Right atrium auricular region (tissue), 2 donors: ENCODE measurements at regions not wholly inside any gene's neighbourhood (a gene's known extent, or its start where the extent isn't known, plus 50 kb on each side); places are given as distances from the start of the nearest gene placed in this dataset.

Experiments used
- DNase-seq: peaks from one replicate; pipeline ENCODE4 v3.0.0-alpha.2; 2019; ENCODE audit warnings: low spot score
- H3K27ac ChIP-seq, 2 donors: fragments of 200-600 bp; sonication (generic); 1 replicate in 1 of 2; 2 replicates in 1 of 2; pipeline ENCODE4 v1.5.1; 2016 to 2019
- H3K27me3 ChIP-seq, 2 donors: fragments of 200-600 bp; sonication (generic); one replicate each; pipeline versions ENCODE4 v1.5.1 to v1.6.0; 2017 to 2019
- H3K36me3 ChIP-seq: fragments of 200-600 bp; sonication (generic); one replicate; pipeline ENCODE4 v1.5.1; 2016
- H3K4me1 ChIP-seq, 2 donors: fragments of 200-600 bp; sonication (generic); one replicate each; pipeline versions ENCODE4 v1.5.1 to v1.6.0; 2017 to 2019
- H3K4me3 ChIP-seq, 2 donors: fragments of 200-600 bp; sonication (generic); 1 replicate in 1 of 2; 2 replicates in 1 of 2; pipeline ENCODE4 v1.5.1; 2017 to 2019; ENCODE audit warnings: mild to moderate bottlenecking in 1 of 2, moderate library complexity in 1 of 2
- H3K9me3 ChIP-seq, 2 donors: fragments of 200-600 bp; sonication (generic); one replicate each; pipeline ENCODE4 v1.5.1; 2019
- TF ChIP-seq, protein P1 (sequence below), 2 donors: fragments of 200-600 bp; sonication (generic); IDR thresholded peaks; one replicate each; pipeline ENCODE4 v1.5.1; 2019; ENCODE audit warnings: antibody characterized with exemption in 2 of 2

DNA sequence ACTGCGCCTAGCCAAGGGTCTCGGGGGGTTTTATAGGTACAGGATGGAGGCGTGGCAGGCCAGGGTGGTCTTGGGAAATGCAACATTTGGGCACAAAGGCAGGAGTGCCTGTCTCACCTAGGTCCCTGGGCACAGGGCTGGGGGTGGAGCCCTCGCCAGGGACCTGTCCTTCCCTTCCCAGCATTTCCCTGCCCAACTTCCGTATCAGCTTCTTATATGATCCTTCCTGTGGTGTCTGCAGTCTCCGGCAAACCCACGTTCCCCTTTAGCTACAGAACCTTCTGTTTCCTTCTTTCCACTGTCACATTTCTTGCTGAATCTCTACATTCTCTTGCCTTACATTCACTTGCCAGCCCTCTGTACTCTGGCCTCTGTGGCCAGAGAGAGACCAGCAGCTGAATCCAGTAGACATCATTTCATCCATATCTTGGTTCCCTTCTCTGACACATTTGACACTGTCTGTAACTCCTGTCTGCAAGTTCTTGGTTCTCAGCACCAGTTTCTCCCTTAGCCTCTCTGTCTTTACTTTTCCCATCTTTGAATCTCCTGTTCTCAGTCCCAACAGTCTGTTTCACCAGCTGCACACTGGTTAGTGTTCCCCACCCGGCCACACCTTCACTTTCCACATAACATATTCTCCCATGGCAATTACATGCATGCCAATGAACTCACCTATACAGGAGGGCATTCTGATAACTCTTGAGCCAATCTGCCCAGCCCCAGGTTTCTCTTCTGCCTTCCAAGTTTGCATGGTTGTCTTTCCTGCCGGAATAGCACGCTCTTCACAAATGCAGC lies 134.7 kb upstream of the ZNF608 start:
- H3K27me3 ChIP-seq: no peaks in the 10 kb centered on the region
- no peak overlapping the region for H3K4me3 ChIP-seq
- peaks cover 0 to 9% of the 10 kb centered on the region in 2 donors for H3K4me1 ChIP-seq
- no peak for DNase-seq
- no peaks in the 10 kb centered on the region for H3K36me3 ChIP-seq
- TF ChIP-seq, protein P1, sequence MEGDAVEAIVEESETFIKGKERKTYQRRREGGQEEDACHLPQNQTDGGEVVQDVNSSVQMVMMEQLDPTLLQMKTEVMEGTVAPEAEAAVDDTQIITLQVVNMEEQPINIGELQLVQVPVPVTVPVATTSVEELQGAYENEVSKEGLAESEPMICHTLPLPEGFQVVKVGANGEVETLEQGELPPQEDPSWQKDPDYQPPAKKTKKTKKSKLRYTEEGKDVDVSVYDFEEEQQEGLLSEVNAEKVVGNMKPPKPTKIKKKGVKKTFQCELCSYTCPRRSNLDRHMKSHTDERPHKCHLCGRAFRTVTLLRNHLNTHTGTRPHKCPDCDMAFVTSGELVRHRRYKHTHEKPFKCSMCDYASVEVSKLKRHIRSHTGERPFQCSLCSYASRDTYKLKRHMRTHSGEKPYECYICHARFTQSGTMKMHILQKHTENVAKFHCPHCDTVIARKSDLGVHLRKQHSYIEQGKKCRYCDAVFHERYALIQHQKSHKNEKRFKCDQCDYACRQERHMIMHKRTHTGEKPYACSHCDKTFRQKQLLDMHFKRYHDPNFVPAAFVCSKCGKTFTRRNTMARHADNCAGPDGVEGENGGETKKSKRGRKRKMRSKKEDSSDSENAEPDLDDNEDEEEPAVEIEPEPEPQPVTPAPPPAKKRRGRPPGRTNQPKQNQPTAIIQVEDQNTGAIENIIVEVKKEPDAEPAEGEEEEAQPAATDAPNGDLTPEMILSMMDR (IDR thresholded peaks at IDR 0.05): no peak
- H3K27ac ChIP-seq: no peak overlapping the region
- H3K9me3 ChIP-seq: no peaks in the 10 kb centered on the region

DNA sequence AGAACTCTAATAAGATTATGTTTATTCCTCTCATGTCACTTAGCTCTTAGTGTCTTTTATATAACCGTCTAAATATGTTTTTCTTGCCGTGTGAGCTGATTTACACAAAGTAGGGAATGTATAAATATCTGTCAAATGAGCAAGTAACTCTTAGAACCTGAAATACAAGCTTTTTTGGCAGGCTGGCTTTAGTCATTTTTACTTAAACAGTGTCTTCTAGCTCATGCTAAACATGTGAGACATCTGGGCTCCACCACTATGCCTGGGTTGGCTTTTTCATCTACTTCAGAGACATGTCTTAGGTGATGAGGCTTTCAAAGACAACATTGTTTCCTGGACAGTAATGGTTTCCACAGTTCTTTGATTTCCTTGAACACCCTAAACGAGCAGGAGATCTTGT lies 137.2 kb upstream of the ZNF608 start:
- TF ChIP-seq, protein P1 (IDR thresholded peaks at IDR 0.05): no peak
- no peaks in the 10 kb centered on the region for H3K9me3 ChIP-seq
- no peaks in the 10 kb centered on the region for H3K27me3 ChIP-seq
- DNase-seq: no peak
- H3K27ac ChIP-seq: no peak overlapping the region
- H3K4me1 ChIP-seq: peaks cover 0 to 7% of the 10 kb centered on the region in 2 donors
- H3K36me3 ChIP-seq: no peaks in the 10 kb centered on the region
- H3K4me3 ChIP-seq: no peak overlapping the region

DNA sequence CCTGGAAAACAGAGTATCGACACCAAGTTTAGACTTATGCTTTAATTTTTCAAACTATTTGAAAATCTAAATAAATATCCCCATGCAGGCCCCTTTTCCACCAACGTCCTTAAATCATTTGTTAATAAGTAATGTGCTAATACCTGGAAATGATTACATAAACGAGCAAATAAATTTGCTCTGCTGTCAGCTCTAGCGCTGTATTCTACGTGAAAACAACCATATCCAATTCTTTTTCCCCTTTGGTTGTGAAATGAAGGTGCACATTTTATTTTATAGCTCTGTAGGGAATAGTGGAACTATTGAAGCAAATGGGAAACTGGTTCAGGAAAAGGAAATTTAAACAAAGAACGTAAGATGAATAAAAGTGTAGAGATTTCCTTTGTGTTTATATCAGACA lies 137.7 kb upstream of the ZNF608 start:
- Histone ChIP-seq H3K27ac (no peak overlapping the region), H3K27me3 (no peaks in the 10 kb centered on the region), H3K4me3 (no peak overlapping the region), H3K36me3 (no peaks in the 10 kb centered on the region), H3K4me1 (peaks cover 0 to 11% of the 10 kb centered on the region in 2 donors), H3K9me3 (no peaks in the 10 kb centered on the region)
- TF ChIP-seq, protein P1 (IDR thresholded peaks at IDR 0.05): no peak
- no peak for DNase-seq

DNA sequence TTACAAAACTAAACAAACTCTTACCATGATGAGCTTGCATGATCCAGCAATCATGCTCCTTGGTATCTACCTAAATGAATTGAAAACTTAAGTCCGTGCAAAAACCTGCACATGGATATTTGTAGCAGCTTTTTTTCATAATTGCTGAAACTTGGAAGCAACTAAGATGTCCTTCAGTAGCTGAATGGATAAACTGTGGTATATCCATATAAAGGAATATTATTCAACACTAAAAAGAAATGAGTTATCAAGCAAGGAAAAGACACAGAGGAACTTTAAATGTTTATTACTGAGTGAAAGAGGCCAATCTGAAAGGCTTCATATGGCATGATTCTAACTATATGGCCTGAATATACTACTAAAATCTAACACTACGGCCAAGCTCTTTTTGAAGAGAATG lies 139.1 kb upstream of the ZNF608 start:
- Histone ChIP-seq H3K27me3 (no peaks in the 10 kb centered on the region), H3K4me3 (no peak overlapping the region), H3K9me3 (no peaks in the 10 kb centered on the region), H3K36me3 (no peaks in the 10 kb centered on the region), H3K4me1 (peaks cover 0 to 13% of the 10 kb centered on the region in 2 donors), H3K27ac (no peak overlapping the region)
- TF ChIP-seq, protein P1 (IDR thresholded peaks at IDR 0.05): no peak
- DNase-seq: no peak

DNA sequence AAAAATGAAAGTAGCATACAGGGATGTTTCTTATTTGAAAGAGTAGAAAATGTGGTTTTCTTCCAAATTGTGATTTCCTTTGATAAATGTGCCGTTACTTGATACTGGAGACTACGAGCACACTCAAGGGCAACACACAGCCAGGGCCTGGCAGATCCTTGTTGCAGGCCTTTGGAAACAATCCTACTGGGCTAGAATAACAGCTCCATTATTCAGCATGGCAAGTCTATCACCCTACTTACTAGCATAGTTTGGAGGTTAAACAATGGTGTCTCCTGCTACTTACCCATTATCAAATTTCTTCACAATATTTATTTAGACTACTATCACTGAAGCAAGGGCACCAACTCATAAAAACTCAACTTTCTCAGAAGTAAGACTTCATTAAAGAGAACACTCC lies 140.8 kb upstream of the ZNF608 start:
- Histone ChIP-seq H3K9me3 (no peaks in the 10 kb centered on the region), H3K27me3 (no peaks in the 10 kb centered on the region), H3K4me1 (peaks cover 0 to 13% of the 10 kb centered on the region in 2 donors), H3K27ac (no peak overlapping the region), H3K36me3 (no peaks in the 10 kb centered on the region), H3K4me3 (no peak overlapping the region)
- no peak for DNase-seq
- TF ChIP-seq, protein P1 (IDR thresholded peaks at IDR 0.05): no peak
